GM18507 (cell line): ENCODE measurements at regions not wholly inside any gene's neighbourhood (a gene's known extent, or its start where the extent isn't known, plus 50 kb on each side); places are given as distances from the start of the nearest gene placed in this dataset.

Source experiments
- DNase-seq: peaks from one replicate; pipeline ENCODE4 v3.0.0; 2011; ENCODE audit warnings: low read depth; ENCODE audit not compliant: insufficient read length; ENCODE audit errors: extremely low spot score
- FAIRE-seq: peaks from 2 replicates; lab custom pipeline; 2011; peaks lifted over from hg19 to GRCh38; lab: Jason Lieb, UNC

DNA sequence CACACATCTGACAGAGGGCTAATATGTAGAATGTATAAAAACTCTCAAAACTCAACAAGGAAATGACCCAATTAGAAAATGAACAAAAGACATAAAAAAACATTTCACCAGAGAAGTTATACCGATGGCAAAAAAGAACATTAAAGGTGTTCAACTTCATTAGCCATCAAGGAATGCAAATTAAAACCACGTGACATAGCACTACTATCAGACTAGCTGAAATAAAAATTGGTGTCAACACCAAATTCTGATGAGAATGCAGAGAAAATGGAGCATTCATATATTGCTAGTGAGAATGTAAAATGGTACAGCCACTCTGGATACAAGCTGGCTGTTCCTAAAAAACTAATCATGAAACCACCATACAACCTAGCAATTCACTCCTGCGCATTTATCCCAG is 128.0 kb downstream of the INSIG2 start:
- DNase-seq (no peak), FAIRE-seq (no peak)

DNA sequence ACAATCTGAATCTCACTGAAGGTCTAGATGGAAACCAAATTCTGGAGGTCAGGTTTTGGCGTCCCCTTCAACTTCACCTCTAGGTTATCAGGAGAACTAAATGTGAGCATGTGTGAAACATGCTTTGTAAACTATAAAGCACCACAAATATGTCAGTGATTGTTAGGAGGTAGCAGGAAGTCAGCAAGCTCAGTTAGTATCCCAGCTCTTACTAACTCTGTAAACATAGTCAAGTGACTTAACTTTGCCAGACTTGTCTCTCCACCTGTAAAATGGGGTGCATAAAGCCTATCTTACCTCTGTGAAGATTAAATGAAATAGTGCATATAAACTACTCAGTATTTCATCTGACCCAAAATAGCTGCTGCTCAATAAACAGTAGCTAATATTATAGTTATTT is 121.5 kb downstream of the INSIG2 start:
- FAIRE-seq (no peak), DNase-seq (no peak)

DNA sequence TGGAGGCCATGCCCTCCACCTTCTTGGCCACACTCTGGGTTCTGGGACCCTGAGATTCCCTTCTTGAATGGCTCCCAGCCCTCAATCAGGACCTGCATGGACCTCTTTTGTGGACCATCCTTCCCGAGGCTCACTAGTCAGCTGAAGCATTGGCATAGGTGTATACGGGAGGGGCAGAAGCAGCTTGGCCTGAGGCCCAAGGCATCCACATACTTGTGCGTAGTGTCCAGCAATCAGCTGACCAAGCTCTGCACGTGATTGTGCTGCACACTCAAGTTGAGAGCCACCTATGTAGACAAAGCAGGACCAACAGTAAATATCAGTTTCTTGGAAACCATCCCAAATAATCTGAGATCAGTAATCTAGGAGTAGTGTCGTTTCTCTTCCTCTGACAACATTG is 119.6 kb downstream of the INSIG2 start:
- no peak for FAIRE-seq

DNA sequence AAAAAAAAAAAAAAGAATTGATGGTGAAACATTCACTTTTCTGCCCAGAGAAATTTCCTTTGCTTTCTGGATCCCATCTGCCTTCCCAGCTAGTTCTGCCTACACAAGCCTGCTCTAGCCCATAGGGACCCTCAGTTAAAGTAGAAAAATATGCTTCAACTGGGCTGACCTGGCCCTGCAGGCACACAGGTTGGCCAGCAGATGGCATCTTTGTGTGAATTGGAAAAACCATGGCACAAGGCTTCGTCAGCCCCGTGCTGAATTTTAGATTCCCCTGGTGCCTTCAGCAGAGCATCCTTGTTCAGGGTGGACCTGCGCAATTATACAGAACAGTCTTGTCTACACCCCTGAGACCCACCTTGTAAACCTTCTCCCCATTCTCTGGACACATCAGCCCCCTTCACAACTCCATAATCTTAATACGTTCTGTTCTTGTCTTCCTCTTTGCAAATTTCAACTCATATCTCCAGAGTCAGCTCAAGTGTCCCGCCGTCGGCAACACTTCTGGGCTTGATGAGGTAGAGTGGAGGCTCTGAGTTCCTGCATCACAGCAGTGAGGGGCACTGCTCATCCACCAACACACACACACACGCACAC is 114.5 kb downstream of the INSIG2 start:
- DNase-seq (no peak), FAIRE-seq (peak; percentile 81)

More for the DNA sequence above, 119.6 kb downstream of the INSIG2 start:
- DNase-seq, result no peak

DNA sequence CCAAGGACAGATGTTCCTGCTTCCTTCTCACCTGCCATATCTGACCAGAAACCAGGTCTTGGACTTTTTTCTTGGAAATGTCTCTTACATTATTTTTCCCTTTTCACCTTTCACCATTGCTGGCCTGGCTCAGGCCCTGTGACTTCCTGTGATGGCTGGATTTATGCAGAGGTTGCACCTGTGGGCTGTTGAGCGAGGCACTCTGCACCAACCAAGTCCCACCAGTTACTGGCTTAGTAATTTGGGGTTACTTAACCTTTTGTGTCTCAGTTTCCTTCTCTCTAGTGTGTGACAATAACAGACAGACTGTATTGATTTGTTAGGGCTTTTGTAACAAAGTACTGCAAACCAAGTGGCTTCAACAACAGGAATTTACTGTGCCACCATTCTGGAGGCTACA is 110.0 kb downstream of the INSIG2 start:
- FAIRE-seq, result no peak
- no peak for DNase-seq

DNA sequence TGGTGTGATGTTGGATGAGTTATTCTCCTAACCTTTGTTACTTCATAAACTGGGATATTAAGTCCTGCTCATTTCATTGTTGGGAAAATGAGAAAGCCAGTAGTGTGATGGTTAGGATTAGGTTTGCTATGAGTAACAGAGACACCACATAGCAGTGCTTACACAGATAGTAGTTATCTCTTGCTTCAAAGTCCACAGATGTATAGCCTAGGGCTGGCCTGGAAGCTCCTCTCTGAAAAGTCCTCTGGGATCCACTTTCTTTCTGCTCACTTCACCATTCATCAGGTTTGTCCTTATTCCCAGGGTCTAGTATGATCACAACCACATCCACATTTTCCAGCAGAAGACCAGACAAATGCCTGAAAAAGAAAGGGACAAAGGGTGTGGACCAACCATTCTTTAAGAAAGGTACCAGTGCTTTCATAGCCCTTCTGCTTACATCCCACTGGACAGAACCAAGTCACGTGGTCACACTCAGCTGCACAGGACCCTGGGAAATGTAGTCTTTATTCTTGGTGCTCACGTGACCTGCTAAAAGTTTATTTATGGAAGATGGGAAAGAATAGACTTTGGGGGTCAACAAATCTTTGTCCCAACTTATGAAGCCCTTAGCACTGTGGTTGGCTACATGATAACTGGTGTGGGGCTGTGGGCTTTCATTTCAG is 108.9 kb downstream of the INSIG2 start:
- FAIRE-seq, result no peak
- DNase-seq, result no peak

DNA sequence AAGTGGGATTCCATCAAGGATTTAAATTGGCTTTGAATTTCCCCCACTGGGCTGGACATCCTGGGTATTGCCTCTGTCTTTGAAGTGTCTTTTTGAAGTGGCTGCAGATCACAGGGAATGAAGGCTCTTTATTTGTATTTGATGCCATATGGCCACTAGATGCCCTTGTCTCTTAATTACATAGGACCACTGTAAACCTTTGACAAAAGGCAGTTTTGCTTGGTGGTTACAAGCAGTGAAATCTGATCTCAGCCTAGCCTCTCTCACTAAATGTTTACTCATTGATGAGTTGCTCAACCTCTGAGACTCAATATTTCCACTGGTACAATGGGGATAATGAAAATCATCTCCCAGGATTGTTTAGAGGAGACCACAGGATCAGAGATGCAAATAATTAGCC is 102.2 kb downstream of the INSIG2 start:
- FAIRE-seq (no peak), DNase-seq (no peak)

DNA sequence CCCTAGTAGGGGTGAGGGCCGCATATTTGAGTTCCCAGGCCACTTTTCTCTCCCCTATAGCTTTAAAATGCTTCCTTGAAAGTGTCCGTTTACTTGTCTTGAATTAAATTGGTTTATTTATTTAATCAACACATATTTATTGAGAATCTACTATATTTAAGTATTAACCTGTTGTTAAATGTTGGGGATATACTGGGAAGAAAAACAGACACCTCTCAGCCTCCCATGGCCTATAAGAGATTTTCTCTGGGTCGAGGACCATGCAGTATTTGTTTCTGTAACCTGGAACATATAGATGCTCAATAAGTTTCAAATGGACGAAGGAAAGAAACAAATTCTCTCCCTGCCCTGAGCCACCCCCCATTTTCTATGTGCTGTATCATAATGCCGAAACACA is 98.6 kb downstream of the INSIG2 start:
- DNase-seq, result no peak
- FAIRE-seq, result no peak

DNA sequence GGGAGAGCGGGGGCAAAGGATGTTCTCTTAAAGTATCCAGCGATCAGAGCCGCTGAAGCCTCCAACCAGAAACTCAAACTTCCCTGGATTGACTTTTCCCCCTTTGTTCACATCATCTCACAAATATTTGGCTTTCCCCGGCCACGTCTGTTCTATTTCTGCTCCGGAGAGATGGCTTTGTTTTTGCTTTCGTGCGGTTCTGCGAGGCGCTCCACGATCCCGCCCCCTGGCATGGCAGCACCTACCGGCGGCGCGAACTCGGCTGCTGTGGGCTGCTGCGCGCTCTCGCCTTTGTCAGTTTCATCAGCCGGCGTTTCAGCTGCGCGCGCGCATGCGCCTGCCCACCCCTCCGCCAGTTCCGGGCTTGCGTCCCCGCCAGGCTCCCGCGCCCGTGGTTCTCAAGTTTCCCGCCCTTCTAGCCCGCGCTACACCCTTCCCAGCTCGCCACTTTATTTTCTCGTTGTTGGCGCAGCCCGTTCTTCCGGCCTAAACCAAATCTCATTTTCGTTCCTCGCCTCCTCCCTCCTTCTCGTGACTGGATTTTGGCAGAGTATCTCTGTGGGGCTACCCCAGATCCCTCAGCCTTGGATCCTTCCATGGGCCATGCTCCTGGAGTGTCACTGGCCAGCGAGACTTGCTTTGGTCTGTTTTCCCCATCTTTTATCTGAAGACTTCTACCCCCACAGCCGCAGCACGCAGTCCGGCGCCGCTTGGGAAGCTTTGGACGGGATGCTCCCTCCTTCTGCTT is 98.0 kb downstream of the INSIG2 start:
- FAIRE-seq (peak; percentile 86), DNase-seq (peak; percentile 92)

DNA sequence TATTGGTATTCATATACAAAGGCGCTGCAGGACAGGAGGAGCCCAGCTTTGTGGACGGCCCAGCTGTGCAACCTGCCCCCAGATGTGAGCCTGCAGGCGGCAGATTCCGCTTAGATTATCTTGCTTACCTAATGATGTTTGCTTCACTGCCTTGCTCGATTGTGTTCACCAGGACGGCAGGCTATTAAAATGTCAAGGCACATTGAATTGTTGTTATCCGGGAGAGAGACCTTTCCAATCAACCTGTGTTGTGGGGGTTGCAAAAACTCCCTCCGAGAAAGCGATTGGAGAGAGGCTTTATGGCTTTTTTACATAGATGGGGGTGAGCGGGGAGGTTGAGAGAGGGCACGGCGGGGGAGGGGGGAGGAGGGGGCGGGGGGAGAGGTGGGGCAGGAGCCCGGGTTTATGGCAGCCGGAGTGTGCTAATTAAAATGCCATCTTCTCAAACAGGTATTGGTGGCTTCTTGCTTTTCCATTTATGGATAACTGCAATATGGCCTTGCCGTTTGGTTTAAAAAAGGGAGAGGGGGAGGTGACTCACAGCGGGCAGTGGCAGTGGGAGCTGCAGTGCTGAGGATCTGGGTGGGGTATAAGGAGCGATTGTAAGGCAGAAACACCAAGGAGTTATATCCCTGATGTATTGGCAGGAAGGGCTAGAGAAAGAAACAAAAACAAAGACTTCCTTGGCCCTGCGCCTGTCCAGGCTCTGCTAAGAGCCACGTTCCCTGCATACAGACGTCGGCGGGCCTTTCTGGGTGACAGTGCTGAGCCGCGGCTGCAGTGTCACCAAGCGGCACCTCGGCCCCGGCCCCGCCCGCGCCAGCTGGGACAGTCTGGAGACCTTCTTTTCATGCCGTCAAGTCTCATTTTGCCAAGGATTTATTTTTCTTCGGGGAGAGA is 97.2 kb downstream of the INSIG2 start:
- peak; percentile 59 for FAIRE-seq
- peak; percentile 26 for DNase-seq

DNA sequence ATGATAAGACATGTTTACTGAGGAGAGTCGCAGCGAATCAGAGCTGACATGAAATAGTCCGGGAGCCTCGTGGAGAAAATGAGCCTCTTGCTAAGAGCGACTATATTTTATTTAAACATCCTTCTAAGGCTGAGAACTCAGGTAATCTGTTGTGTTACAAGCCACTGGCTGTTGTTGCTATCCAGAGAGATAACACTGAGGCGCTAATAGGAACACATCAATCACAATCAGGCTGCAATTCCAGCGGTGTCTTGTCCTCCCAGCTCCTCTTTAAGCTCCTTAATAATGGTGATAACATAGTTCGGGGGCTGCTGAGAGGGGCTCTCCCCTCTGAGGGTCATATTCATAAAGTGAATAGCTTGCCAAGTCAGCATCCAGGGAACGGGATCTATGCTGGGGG is 95.1 kb downstream of the INSIG2 start:
- no peak for FAIRE-seq
- DNase-seq, result no peak

DNA sequence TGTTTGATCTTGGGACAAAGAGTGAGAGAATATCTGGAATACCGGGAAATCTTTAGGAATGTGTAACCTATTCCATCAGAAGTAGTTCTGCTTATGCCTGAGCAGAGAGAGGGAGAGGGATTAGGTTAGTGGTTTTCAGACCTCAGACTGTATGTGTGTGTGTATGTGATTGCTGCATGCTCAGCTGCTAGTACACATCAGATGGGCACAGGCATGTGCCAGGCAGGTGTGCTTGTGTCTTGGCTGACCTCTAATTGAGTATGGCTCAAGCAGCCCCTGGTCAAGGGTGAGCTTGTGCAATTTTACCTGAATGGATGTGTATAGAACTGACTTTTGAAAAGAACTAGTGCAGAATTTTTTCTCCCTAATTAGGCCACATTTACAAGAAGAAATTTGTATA is 91.2 kb downstream of the INSIG2 start:
- DNase-seq, result no peak
- FAIRE-seq, result no peak

DNA sequence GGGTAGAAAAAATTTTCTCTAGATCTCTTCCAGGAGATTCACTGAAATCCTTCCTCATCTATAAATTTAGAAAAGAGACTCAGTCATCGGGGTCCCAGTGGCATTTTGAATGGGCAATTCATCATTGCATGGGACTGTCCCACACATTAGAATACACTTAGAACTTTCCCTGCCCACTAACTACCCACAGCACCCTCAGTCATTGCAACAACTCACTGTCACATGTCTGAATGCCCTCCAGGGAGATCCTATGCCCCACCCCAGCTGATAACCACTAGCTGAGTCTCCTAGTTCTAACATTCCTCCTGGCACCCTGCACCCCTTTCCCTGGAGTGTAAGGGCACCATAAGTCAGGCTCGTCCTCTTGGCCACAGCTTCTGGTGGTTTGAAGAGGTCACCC is 89.6 kb downstream of the INSIG2 start:
- FAIRE-seq (no peak), DNase-seq (no peak)

DNA sequence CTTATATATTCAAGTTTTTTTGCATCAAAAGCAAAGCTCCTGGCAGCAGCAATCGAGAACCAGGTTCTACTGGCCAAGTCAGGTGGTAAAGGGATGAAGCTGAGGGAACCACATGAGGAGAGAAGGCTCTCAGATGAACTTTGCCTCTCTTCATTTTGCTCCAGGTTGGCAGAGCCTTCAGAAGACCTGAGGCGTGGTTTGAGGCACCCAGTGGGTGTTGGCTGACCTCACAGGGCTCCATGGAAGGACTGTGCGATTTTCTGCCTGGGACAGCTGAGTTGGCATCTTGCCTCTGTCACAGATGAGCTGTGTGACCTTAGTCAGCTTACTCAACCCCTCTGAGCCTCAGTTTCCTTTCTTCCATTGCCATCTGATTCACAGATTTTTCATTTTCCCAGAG is 89.0 kb downstream of the INSIG2 start:
- DNase-seq, result no peak
- no peak for FAIRE-seq

DNA sequence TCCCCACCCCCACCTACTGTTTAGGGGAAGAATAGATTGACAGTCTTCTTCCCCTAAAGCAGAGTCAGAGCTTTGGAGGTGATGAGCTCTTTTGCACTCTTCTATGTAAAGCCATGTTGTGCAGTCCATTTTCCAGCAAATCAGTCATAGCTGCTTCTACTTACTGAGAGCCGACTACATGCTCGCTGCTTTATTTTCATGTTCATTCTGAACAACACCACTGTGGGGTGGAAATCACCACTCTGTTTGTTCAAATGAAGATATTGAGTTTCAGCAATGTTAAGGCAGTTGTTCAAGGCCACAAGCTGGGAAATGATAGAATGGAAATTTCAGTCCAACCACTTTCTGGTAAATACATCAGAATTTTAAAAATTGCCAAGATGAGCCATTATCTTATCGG is 88.3 kb downstream of the INSIG2 start:
- DNase-seq, result no peak
- FAIRE-seq, result no peak

DNA sequence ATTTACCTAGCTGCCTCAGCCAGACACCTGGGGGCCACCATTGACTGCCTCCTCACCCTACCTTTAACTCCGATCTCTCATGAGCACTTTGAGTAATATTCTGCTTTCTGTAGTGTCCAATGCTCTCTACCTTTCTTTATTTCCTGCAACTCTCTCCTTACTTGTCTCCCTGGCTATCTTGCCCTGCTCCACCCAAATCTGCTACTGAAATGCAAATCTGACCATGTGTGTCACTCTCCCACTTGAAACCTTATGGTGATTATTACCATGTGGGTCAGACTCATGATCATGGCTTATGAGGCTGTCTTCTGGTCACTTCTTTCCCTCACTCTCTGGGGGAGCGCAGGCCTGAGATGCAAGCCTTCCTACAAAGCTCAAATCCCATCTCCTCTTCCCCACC is 83.3 kb downstream of the INSIG2 start:
- DNase-seq (no peak), FAIRE-seq (no peak)

DNA sequence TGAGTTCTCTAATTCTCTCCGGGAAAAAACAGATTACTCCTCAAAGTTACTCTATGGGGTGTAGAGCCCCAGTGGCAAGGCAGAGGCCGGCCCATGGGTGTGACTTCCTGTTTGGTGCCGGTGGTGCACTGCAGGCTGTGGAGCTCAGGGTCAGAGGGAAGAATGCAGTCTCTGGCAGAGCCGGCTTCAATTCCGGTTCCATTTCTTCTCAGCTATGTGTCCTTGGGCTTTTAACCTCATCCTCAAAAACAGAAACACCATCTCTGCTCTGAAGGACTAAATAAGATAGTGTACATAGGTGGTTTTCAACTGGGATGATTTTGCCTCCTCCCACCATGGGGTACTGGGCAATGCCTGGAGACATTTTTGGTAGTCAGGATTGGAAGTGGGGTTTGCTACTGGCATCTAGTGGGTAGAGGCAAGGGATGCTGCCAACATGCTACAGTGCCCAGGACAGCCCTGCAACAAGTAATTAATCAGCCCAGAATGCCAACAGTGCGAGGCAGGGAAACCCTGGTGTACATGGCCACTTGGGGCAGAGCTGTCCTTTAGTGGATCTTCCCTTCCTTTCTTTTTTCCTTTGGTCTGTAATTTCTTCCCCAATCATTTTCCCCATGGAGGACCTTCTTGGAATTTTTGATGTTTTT is 81.2 kb downstream of the INSIG2 start:
- FAIRE-seq (no peak), DNase-seq (no peak)

DNA sequence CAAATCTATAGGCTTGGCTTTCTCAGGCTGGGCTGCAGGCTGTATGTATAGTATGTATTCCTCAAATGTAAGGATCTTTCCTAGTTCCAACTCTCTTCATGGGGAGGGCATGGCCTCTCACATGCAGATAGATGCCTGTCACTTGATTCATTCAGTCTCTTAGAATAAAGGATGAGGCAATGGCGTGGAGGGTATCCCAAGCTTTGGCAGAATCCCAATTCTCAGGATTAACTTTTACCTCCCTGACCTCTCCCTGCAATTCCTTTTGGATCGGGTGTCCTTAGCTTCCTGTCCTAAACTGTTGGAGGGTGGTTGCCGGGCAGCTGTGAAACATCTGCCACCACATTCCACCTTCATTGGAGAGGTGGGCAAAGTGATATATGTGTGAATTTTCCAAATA is 80.3 kb downstream of the INSIG2 start:
- DNase-seq (no peak), FAIRE-seq (no peak)

DNA sequence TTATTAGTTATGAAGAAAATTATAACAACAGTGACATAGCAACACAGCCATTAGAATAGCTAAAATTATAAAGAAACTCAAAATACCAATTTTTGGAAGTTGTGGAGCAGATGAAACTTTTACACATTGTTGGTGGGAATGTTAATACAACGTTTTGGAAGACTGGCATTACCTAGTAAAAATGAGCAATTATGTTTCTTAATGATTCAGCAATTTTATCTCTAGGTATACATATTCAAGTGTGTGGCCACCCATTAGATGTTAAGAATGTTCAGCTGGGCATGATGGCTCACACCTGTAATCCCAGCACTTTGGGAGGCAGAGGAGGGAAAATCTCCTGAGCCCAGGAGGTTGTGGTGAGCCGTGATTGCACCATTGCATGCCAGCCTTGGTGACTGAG is 78.8 kb downstream of the INSIG2 start:
- FAIRE-seq, result no peak
- no peak for DNase-seq

DNA sequence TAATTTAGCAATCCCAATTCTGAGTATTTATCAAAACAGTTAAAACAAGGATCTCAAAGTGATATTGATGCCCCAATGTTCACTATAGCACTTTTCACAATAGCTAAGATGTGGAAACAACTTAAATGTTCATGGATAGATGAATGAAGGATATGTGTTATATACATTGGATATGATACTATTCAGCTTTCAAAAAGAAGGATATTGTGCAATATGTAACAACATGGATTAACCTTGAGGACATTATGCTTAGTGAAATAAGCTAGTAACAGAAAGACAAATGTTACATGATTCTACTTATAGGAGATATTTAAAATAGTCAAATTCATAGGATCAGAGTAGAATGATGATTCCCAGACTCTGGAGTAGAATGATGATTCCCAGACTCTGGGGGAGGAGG is 78.0 kb downstream of the INSIG2 start:
- FAIRE-seq (peak; percentile 5), DNase-seq (no peak)
